Right cardiac atrium (tissue), 5 donors: ENCODE measurements at regions not wholly inside any gene's neighbourhood (a gene's known extent, or its start where the extent isn't known, plus 50 kb on each side); places are given as distances from the start of the nearest gene placed in this dataset.

Source experiments
- ATAC-seq, 2 donors: fragments of 200-7000 bp; cut with Tn5 transposase; one replicate each; pipeline versions ENCODE4 v1.8.0 to v1.9.1; 2020; ENCODE audit warnings: moderate library complexity in 2 of 2, mild to moderate bottlenecking in 1 of 2
- DNase-seq, 3 donors: peaks; one replicate each; pipeline ENCODE4 v3.0.0-alpha.2; 2020
- H3K27ac ChIP-seq: one replicate; pipeline ENCODE4 v1.5.1; 2013; ENCODE audit warnings: mild to moderate bottlenecking, low read length, control low read depth, moderate library complexity
- H3K27me3 ChIP-seq: one replicate; pipeline ENCODE4 v1.6.1; 2013; ENCODE audit not compliant: control insufficient read depth, insufficient read depth
- H3K4me1 ChIP-seq: one replicate; pipeline ENCODE4 v1.6.1; 2013; ENCODE audit warnings: low read length; ENCODE audit not compliant: control insufficient read depth, insufficient read depth
- H3K4me3 ChIP-seq: one replicate; pipeline ENCODE4 v1.5.1; 2013; ENCODE audit warnings: low read length, control low read depth
- H3K9me3 ChIP-seq: one replicate; pipeline ENCODE4 v1.6.1; 2013; ENCODE audit warnings: low read length; ENCODE audit not compliant: control insufficient read depth
- WGBS: extraction: QIAGEN DNeasy Blood & Tissue Kit; methylation state at CpG from one replicate; pipeline ENCODE4 v1.1.7; 2013; 5-methylcytosine and 5-hydroxymethylcytosine counted together
- intact Hi-C, 4 donors: fragments of 100-400 bp; cut with DNase I; formaldehyde crosslinking; loops; one replicate each; pipeline versions ENCODE4 v1.11.0 to v1.14.0; 2022 to 2023
- donor health status: healthy with polysubstance abuse.
- donor health status: DM: no; HTN: yes; CAD: no.
- donor health status: DM: no; HTN: no; CAD: no.
- donor health status: DM: no; HTN: yes; CAD: no; lungs with severe emphysema.
- donor health status: DM: yes; HTN: yes; CAD: no.

- 39% methylated on average over 4 of the region's 4 CpGs for WGBS
- Histone ChIP-seq H3K27me3 (no peaks in the 10 kb centered on the region), H3K4me3 (no peak overlapping the region), H3K9me3 (no peaks in the 10 kb centered on the region), H3K27ac (no peak overlapping the region), H3K4me1 (no peaks in the 10 kb centered on the region)
- DNase-seq, result no peak
- intact Hi-C loops, result no loop called here
- ATAC-seq, result no peak
These were observed 236.9 kb downstream of the SIPA1L2 start for GRCh38 chr1:232393010-232393409.

DNA sequence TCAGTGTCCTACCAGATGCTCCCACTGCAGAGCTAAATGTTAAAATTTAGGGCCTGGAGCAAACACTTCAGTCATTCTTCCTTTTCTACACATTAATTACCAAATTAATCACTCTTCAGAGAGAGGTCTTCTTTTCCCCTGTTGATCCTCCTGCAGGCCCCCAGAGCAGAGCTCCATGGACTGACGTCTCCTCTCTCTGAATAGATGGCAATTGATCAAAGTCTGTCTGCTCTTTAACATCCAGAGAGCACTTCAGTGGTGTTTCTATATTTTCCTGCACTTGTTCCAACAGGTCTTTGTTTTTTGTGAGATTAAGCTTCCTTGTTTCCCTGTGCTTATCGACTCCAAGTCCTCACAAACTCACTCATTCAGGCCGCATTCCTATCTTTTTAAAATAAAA lies 239.3 kb downstream of the SIPA1L2 start:
- H3K4me1 ChIP-seq, result no peaks in the 10 kb centered on the region
- 62% methylated on average over 3 of the region's 3 CpGs for WGBS
- H3K4me3 ChIP-seq, result no peak overlapping the region
- ATAC-seq, result no peak
- intact Hi-C loops, result no loop called here
- no peak overlapping the region for H3K27ac ChIP-seq
- H3K27me3 ChIP-seq, result no peaks in the 10 kb centered on the region
- H3K9me3 ChIP-seq, result no peaks in the 10 kb centered on the region
- DNase-seq, result no peak

GRCh38 chr1:232389744-232390143 lies 240.2 kb downstream of the SIPA1L2 start:
- H3K27me3 ChIP-seq, result no peaks in the 10 kb centered on the region
- no peaks in the 10 kb centered on the region for H3K4me1 ChIP-seq
- intact Hi-C loops, result no loop called here
- no peaks in the 10 kb centered on the region for H3K9me3 ChIP-seq
- no peak for ATAC-seq
- DNase-seq, result no peak
- WGBS, result 95% methylated on average over 4 of the region's 4 CpGs
- no peak overlapping the region for H3K4me3 ChIP-seq
- H3K27ac ChIP-seq, result no peak overlapping the region

- Histone ChIP-seq H3K27me3 (no peaks in the 10 kb centered on the region), H3K4me1 (no peaks in the 10 kb centered on the region), H3K9me3 (no peaks in the 10 kb centered on the region), H3K27ac (no peak overlapping the region), H3K4me3 (no peak overlapping the region)
- WGBS, result 85% methylated on average over 3 of the region's 3 CpGs
- DNase-seq, result no peak
- ATAC-seq, result no peak
- intact Hi-C loops, result no loop called here
These were observed 241.6 kb downstream of the SIPA1L2 start for GRCh38 chr1:232388363-232388762.

DNA sequence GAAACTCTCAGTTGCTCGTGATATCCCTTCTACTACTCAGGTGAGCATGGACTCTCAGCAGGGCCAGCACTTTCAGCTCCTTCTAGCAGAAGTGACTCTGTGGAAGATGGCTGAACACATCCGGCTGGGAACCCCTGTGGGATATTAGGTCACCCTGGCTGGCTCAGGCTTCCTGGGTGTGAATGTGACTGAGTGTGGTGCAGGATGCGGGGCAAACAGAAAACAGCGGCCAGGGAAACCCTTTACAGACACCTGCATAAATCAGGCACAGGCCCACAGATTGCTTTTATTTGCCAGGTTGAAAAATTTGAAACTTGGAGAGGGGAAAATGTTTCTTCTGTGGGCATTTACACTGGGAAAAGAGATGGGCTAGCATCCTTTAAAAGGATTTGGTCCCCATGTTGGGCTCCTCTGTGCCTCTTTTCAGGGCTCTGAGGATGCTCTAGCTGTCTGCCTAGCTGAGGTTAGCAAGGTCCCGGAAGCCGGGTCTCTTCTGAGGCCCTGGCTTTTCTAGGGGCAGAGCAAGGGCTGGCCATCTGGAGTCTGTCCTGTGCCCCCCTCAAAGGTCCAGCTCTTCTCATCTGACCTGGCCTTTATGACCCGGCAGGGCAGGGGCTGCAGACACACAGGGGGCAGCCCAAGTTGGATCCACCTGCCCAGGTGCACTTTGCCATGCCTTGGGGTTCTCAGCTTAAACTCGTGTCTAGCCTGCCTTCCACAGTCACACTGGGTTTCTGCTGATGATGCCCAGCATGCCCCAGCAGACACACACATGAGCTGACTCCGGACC lies 243.0 kb downstream of the SIPA1L2 start:
- Histone ChIP-seq H3K27me3 (no peaks in the 10 kb centered on the region), H3K9me3 (no peaks in the 10 kb centered on the region), H3K27ac (no peak overlapping the region), H3K4me1 (no peaks in the 10 kb centered on the region), H3K4me3 (no peak overlapping the region)
- 90% methylated on average over 9 of the region's 9 CpGs for WGBS
- no peak for ATAC-seq
- DNase-seq, result no peak
- intact Hi-C loops, result no loop called here

DNA sequence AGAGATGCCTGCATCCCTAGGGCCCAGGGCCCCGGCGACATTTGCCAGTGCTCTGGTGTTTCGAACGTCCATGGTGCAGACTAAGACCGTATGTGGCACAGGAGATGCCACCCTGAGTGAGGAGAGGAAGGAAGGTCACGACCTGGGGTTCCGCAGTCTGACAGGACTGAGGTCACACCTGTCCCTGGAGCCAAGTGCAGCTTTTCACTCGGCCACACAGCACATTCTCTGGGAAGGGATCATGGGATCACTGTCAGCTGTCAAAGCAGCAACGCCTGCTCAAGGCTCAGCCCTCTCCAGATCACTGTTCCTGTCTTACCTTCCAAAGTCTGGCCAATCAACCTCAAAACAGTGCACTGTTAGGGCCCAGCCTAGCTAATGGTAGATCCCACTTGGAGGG lies 243.6 kb downstream of the SIPA1L2 start:
- H3K9me3 ChIP-seq, result no peaks in the 10 kb centered on the region
- H3K27me3 ChIP-seq, result no peaks in the 10 kb centered on the region
- H3K4me1 ChIP-seq, result no peaks in the 10 kb centered on the region
- H3K27ac ChIP-seq, result no peak overlapping the region
- no peak overlapping the region for H3K4me3 ChIP-seq
- DNase-seq (no peak), ATAC-seq (no peak)
- intact Hi-C loops, result no loop called here
- WGBS, result 71% methylated on average over 9 of the region's 9 CpGs

DNA sequence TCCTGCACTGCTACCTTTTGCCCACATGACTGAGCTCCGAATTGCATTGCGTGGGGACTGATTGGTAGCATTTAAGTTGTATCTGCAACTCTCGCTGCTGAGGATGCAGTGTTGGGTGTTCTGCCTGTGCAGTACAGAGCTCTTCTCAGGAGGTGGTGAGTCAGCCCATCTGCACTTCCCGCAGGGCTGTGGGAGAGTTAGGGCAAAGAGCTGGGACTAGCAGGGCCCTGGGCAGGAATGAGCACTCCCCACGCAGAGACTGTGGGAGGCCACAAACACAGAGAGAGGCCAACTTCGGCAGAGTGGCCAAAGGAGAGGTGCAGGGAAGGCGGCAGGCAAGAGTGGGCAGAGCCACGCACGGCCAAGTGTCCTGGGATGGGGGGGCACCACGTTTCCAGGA lies 244.7 kb downstream of the SIPA1L2 start:
- no peak overlapping the region for H3K27ac ChIP-seq
- H3K4me3 ChIP-seq, result no peak overlapping the region
- intact Hi-C loops, result no loop called here
- 79% methylated on average over 10 of the region's 10 CpGs for WGBS
- no peaks in the 10 kb centered on the region for H3K4me1 ChIP-seq
- H3K27me3 ChIP-seq, result no peaks in the 10 kb centered on the region
- no peaks in the 10 kb centered on the region for H3K9me3 ChIP-seq
- no peak for ATAC-seq
- no peak for DNase-seq

GRCh38 chr1:232384171-232384883 lies 245.6 kb downstream of the SIPA1L2 start:
- Histone ChIP-seq H3K4me3 (no peak overlapping the region), H3K27me3 (no peaks in the 10 kb centered on the region), H3K4me1 (no peaks in the 10 kb centered on the region), H3K27ac (no peak overlapping the region), H3K9me3 (no peaks in the 10 kb centered on the region)
- ATAC-seq, result no peak
- 66% methylated on average over 4 of the region's 4 CpGs for WGBS
- intact Hi-C loops, result no loop called here
- DNase-seq, result no peak

GRCh38 chr1:232383455-232384123 lies 246.3 kb downstream of the SIPA1L2 start:
- no peak for DNase-seq
- ATAC-seq, result no peak
- intact Hi-C loops, result no loop called here
- H3K4me3 ChIP-seq, result no peak overlapping the region
- H3K4me1 ChIP-seq, result peaks cover 4% of the 10 kb centered on the region
- no peaks in the 10 kb centered on the region for H3K27me3 ChIP-seq
- 92% methylated on average over 13 of the region's 13 CpGs for WGBS
- no peaks in the 10 kb centered on the region for H3K9me3 ChIP-seq
- no peak overlapping the region for H3K27ac ChIP-seq

- no peaks in the 10 kb centered on the region for H3K9me3 ChIP-seq
- H3K4me3 ChIP-seq, result no peak overlapping the region
- ATAC-seq (no peak), DNase-seq (peak in 1 of 3 donors; percentile 21)
- intact Hi-C loops, result no loop called here
- 64% methylated on average over 4 of the region's 4 CpGs for WGBS
- no peak overlapping the region for H3K27ac ChIP-seq
- H3K4me1 ChIP-seq, result peaks cover 7% of the 10 kb centered on the region
- H3K27me3 ChIP-seq, result no peaks in the 10 kb centered on the region
These were observed 247.3 kb downstream of the SIPA1L2 start for GRCh38 chr1:232382671-232383070.

DNA sequence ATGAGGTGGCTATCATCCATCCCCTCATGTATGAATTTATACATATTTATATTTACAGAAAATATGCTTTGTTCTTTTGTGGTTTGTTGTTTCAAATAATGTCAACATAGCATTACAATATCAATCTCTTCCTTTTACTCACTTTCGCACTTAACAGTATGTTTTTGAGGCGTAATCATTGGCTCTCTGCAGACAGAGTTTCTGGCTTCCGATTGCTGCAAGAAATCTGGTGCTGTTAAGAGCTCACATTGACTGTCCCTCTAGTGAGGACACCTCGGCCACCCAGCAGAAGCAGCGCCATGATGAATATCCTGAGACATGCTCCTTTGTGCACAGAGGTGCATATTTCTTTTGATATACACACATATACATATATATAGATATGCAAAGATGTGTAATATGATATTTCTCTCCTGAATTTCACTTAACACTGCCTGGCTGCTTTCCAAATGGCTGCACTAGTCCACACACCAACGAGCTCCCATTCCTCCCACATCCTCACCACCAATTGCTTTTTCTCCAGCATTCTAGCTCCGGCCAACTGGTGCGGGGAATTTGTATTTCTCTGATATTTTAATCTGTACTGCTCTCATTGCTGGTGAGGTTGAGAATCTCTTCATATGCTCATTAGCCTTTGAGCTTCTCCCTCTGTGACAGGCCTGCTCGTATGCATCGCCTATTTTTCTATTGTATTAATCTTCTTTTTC lies 248.4 kb downstream of the SIPA1L2 start:
- Histone ChIP-seq H3K4me1 (peaks cover 7% of the 10 kb centered on the region), H3K27ac (no peak overlapping the region), H3K27me3 (no peaks in the 10 kb centered on the region), H3K9me3 (no peaks in the 10 kb centered on the region), H3K4me3 (no peak overlapping the region)
- DNase-seq, result no peak
- no peak for ATAC-seq
- intact Hi-C loops, result no loop called here
- whole genome bisulfite sequencing, result 84% methylated on average over 10 of the region's 10 CpGs
